Activated T-cell treated with anti-CD3 and anti-CD28 coated beads for 24 hours (primary cell): ENCODE measurements at regions not wholly inside any gene's neighbourhood (a gene's known extent, or its start where the extent isn't known, plus 50 kb on each side); places are given as distances from the start of the nearest gene placed in this dataset.

Source experiments
- DNase-seq: peaks from one replicate; pipeline ENCODE4 v3.0.0-alpha.2; 2020; ENCODE audit warnings: low read depth

DNA sequence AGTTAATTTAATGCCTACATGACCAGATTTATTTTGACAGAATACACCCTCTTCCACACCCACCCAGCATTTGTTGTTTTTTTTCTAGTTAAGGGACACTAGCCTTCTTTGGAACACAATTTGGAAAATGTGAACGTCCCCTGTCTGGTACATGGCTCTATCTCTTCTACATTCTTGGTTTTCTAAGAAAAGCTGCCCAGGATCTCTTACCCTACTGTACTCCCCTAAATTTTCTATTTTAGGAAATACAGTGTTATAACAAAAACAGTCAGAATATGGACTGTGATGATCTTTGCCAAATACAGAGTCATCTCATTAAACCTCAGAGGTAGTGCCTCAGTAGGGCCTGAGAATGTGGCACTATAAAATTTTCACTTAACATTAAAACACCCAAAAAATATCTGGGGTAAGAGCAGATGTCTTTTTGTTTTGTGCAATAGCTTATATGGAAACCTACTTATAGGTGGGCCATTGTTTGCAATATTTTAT lies 93.1 kb upstream of the SPON1 start:
- DNase-seq: no peak

DNA sequence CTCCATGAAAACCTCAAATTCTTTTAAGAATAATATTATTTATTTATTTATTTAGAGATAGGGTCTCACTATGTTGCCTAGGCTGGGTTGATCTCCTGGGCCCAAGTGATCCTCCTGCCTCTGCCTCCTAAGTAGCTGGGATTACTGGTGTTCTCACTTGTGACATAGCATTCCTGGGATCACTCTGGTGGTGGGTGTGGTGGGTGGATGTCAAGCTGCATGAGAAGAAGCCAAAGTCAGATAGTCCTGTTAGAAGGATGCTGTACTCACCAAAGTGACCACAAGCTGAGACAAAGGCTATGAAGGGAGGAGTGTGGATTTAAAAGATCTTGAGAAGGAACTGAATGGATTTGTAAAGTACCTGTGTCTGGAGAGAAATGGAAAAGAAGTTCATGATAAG lies 87.9 kb upstream of the SPON1 start:
- no peak for DNase-seq

DNA sequence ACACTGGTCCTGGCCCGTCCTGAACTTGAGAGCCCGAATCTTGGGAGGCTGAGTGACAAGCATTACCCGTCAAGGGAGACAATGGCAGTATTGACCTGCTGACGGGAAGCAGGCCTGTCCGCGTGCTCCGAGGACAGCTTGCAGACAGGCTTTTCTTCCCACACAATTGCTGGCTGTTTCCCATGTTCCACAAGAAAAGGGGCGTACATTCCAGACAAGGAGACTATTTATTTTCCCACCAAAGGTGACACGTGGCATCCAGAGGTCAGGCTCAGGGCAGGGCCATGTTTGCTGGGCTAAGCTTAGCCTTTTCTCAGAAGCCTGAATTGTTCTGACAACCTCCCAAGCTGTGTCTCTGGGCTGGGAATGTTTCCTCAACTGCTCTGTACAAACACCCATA lies 86.9 kb upstream of the SPON1 start:
- no peak for DNase-seq

DNA sequence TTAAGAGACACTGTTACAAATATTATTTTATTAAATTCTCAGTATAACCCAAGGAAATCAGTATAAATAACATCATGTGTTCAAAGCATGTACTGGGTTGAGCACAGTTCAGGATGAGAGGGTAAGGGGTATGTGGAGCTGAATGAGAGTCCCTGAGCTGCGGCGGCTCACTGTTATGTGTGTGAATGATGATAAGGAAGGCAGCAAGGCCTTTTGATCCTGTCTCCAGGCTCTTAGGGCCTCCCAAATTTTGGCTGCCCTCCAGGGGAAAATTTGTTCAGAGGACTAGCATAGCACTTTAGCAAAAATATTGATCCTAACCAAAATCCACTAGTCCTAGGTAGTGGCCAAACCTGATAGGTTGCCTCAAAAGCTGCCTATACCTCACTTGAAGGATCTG lies 86.1 kb upstream of the SPON1 start:
- no peak for DNase-seq

DNA sequence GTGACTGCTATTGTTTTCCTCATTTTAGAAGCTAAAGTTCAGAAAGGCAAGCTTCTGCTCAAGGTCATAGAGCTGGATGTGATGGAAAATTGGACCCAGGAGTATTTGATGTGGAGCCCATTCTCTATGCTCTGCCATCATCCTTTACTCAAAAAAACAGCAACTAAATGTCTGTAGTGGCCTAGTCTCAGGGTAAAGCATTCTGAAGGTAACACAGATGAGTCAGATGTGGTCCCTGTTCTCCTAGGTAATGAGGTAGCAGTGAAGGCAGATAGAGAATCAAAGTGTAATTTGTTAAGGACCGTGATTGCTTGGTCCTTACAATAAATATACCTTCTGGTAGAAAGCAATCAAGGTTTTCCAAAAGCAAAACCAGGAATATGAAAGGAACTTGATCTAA lies 84.4 kb upstream of the SPON1 start:
- no peak for DNase-seq

DNA sequence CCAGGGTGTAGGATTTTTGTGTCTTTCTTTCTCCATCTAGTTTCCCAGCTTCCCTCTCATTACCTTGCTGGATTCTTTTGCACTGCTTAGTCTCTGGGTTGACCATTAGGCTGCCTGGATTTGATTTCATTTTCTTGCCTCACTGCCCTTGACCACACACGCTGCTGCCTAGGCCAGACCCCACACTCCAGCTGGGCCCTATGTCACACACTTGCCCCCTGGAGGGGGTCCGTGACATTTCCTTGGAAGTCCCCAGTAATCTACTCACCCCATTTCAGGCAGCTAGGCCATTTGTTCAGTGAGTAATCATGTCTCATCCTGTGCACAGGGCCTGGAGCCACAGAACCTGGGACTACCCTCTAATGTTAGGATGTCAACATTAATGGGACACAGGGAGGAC lies 81.9 kb upstream of the SPON1 start:
- no peak for DNase-seq

DNA sequence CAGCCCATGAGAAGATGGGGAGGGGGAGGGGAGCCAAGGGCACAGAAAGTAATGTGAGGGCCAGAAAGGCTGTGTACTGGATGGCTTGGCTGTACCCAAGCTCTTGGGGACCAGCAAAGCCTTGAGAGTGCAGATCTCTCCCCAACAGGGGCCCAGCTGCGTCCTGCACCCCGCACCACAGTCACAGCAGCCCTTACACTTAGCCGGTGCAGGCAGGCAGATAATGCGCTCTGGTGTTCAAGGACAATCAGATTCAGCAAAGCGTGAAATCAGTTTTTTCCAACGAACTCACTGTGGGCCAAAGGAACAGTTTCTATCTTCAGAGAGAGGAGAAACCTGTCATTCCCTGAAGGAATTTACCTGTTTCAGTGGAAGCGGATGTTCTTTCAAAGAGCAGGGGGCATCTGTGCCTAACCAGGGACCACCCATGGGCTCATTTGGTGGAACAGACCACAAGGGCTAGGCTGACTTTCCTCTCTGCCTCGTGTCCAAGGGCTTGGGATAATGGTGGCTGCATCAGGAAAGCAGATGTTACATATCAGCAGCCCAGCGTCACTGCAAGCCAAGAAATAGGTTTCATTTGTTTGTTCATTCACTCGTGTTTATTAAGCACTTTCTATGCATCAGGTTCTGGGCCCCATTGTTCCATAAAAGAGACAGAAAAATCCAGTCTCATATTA lies 81.2 kb upstream of the SPON1 start:
- no peak for DNase-seq

DNA sequence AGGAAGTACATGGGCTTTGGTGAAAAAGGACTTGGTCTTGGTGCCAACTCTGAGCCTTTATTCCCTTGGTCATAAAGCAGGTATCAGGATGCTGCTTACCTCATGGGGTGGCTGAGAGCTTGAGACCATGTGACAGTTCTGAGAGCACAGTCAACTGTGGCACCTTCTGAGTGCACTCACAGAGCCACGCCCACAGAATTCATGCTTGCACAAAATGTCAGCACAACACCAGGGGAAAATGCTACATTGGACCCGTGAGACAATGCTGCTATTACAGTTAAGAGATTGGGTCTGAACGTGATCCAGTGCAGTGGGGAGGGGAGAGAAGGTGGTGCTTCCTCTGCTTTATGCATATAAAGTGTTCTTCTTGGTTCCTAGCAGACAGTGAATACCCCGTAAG lies 79.5 kb upstream of the SPON1 start:
- no peak for DNase-seq

DNA sequence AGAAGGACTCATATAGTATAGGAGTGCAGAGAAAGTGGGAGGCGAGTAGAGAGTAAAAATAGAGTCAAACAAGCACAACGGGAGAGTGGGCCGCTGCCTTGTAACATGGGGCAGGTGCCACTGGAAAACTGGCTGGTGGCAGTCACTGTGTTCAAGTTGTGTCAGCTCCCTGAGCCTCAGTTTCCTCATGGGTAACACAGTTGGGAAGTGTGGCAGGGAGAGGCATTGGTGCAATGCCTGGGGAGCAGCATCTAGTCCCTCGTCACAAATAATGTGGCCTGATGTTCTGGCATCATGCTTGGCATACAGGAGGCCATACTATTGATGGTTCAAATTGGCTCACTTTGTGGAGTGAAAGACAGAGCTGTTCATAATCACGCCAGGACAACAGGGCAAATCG lies 78.9 kb upstream of the SPON1 start:
- no peak for DNase-seq

DNA sequence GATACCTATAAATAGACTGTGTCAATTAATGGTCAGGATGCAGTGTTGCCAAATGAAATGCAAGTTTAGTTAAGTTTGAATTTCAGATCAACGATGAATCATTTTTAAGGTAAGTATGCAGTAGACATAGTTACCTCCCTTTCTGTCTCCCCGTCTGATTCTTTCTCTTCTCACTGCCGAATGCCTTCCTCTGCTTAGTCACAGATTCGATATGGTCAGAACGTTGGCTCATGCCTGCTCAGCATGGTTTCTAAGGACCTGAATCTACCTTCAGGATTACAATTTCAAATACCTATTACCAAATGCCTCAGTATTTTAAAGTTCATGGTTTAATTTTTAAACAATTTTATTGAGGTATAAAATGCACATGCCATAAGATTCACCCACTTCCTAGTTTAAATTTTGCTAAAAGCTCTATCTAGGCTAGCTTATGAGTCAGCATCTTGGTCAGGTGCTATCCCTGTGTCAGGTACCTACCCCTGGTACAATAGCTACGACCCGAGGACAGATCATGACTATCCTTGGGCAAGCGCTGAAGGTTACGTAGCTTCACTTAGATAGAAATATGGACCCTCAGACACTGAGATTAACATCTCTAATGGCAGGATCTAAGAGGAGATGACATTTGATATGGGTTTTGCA lies 78.2 kb upstream of the SPON1 start:
- DNase-seq: no peak

DNA sequence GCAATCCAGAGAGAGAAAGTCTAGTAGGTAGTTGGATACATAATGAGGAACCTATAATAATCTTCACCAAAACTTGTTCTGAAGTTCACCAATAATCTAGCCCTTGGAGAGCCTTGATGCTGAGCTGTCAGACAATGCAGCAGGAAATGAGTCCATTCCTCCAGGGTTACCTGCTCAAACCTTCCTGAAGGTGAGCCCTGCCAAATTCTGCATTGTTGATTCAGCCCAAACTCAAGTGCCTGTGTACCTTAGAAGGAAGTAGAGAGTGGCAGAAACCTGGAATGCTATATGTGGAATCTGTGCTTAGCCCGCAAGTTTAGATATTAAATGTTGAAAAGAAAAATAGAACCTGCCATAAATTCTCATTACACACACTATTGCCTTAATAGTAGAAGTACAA lies 77.4 kb upstream of the SPON1 start:
- DNase-seq: no peak

DNA sequence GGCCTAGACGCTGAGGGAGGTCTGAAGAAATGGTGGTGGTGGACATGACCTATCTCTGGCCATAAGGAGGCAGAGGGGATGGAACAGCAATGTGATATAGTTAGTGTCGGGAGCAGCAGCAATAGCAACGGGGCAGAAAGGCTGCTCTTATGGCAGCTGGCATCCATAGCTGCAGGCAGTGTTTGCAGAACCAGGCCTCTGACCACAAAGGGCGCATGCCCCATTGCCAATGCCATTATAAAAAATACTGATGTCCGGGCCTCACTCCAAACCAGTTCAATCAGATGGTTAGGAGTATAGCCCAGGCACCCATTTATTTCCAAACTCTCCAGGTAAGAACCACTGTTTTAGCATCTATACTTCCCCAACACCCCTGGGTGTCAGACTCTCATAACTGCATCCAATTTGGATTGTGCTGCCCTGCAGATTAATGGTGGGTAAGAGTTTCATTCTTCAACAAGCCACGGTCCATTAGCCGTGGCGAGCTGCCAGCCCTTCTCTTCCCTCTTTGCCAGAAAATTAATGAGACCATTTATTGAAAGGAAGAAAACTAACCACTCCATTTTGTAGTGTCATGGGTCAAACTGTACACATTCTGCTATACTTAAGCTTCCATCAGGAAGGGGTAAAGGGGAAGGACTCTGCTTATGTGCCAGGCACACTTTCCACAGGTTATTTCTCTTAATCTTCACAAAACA lies 72.8 kb upstream of the SPON1 start:
- DNase-seq: no peak

DNA sequence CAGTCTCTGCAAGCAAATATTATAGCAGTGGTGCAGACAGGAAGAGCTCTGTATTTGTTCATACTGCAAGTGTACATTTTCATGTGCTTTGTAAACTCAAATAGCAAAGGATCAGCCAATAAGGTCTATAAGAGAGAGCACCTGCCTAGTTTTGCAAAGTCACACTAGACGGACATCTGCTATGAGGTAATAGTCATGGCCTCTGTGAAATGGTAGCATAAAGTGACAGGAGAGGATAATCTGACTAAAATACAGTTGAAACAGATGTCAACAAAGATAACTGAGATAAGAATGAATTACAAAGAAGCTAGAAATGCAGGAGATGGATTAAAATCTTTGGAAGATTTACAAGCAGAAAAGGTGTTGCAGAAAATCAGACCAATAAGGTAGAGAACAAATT lies 70.6 kb upstream of the SPON1 start:
- DNase-seq: no peak

DNA sequence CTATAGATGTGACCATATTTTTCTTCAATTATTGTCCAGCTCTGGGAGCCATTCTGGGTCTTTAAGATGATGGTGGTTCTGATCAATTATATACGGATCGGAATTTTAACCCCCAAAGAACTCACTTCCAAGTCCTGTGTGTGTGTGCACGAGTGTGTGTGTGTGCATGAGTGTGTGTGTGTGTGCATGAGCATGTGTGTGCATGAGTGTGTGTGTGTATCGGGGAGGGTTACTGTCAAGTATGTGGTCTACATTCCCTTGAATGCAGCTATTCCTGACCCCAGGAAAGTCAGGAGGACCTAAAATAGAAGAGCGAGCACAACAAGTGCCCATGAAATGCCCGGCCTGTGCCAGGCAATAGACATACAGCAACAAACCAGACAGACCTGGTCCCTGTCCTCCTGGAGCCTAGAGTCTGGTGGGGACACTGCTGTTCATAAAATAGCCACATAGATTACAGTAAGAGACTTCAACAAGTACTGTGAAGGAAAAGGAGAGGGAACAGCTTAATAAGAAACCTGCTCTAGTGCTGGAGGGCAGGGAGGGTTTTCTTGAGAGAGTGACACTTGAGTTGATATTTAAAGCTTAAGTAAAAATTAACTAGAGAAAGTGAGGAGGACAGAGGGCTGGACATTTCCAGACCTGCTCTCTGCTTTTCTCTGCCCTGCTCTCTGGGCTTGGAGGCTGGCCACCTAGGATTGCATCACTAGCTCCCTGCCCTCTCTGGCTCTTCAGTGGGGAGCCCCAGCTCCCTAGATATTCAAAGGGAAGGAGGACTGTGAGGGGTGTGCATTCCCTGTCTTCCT lies 66.1 kb upstream of the SPON1 start:
- DNase-seq: no peak

DNA sequence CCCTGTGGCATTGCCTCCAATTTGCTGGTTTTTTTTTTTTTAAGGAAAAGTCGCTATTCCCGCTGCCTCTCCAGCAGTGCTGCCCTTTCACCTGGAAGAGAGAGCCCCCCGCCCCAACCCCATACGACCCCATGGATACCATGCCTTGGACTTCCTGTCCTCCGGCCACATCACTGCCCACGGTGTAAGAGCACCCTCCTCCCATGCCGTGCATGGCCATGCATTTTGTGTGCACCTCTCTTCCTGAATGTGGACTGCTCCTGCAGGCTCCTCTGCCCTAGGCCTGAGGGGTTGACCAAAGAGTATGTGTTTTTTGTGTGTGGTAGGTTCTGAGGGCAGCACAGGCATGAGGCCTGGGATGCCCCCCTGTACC lies 65.6 kb upstream of the SPON1 start:
- no peak for DNase-seq

DNA sequence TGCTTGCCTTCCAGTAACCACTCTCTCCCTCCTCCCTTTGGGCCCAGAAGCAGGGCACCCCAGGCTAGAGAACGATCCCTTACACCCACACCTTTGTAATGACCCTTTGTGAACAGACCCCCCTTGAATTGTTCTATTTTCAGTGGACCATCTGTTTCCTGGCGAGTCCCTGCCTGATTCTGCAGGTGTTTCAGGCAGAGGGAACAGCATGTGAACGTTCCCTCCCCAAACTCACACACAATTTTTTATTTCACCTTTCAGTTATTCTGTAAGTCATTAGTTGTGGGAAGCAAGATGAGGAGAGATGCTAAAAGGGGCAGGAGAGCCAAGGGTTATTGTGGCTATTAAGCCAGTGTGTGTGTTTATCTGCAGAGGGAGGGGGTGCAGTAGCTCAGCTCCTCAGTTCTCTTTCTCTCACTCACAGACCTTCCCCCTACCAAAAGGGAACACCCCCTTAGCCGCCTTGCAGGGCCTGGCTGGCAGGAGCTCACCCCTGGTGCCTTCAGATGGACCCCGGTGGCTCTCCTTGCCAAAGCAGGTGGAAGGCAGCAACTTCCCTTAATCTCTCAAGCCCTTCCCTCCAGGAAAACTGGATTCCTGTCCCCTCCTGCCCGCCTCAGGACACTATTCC lies 64.8 kb upstream of the SPON1 start:
- DNase-seq: no peak

DNA sequence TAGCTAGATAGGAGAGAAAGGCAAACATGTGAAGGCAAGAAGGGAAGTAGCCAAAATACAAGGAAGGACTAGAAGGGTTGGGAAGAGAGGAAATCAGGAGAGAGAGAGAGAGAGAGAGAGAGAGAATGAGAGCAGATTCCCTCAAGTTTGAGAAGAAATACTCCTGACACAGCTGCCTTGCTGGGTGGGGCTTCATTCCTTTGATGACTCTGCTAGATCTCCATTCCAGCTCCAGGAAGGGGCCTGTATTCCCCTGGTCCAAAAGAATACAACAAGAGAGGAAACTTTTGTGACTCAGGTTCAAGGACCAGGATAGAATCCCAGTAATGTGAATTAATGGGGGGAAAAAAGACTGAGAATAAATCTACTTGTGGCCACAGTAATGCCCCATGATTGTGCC lies 62.9 kb upstream of the SPON1 start:
- no peak for DNase-seq

DNA sequence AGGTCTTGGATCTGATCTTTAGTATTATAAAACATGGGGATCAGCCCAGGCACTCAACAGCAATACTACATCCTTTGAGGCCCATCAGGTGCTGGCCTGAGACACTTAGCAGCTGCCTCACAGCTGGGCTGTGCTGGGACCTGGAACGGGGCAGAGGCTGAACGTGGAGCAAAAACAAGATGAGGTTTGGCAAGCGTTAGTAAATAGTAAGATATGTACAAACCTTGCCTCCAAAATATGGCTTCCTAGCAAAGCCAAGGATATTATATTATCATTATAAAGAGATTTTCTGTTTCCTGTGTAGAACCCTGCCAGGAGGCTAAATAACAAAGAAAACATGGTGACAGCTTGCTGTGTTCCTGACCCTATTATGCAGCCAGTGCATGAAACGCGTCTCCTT lies 60.0 kb upstream of the SPON1 start:
- DNase-seq: no peak

DNA sequence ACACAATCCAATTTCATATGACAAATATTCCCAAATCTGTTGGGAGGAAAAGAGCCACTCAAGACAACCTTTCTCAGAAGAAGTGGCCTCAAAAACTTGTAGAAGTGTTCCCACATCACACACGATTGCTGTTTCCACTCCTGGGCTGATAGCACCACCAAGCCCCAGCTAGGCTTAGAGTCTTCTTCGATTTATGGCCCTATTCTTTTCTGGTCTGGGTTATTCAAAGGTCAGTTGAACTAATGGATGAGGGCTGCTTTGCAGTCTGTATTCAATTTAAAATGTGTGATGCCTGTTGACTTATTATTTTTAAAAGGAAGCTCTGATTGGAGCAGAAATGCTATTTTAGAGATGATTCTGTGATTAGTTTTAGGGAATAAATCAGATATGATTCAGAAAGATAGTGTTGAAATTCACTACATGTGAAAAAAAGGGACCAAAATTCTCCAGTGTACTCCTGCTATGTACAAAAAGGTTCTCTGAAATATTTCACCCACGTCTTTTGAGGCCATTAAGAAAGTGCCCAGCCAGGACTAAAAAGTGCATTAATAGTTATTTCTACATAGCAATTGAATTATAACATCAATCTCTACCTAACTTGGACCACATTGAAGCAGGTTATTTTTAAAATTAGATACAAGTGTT lies 57.3 kb upstream of the SPON1 start:
- DNase-seq: no peak

DNA sequence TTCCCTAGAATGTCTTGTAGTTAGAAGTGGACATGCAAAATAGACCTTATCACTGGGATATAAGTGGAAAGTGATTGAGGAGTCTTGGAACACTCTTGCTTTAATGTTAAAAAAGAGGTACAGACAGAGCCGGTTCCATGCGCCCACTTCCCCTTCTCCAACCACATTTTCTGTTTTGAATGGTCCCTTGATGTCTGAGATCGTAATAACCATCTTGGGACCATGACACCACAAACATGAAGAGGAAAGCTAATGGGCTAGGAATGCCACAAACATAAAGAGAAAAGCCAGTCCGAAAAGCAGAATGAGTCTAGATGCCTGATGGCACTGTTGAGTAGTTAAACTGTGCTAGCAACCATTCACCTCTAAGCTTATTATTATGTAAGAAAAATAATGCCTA lies 54.8 kb upstream of the SPON1 start:
- DNase-seq: no peak

DNA sequence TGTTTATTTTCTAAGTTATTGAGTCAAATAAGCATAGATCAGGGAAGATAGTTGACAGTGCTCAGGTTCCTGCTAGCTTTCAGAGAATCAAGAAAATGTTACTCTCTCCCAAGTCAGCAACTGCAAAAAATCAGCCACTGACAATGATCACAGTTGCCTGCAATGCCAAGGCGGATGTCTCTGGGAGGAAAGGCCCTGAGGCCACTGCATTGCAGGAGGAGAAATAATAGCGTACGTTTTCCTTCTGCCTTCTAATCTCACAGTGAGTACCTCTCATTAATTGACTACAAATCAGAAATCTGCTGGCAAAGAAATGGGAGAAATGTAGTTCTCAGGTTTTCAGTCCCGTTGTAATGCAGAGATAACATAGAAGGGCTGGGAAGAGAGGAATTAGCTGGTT lies 54.0 kb upstream of the SPON1 start:
- DNase-seq: no peak
